ENCODE measurements at regions not wholly inside any gene's neighbourhood (a gene's known extent, or its start where the extent isn't known, plus 50 kb on each side); places are given as distances from the start of the nearest gene placed in this dataset.
"Not testable (repeated sequence)": the region's sequence is repeated elsewhere in the genome, so short reads cannot be mapped to it uniquely, and the experiment has no call there.

DNA sequence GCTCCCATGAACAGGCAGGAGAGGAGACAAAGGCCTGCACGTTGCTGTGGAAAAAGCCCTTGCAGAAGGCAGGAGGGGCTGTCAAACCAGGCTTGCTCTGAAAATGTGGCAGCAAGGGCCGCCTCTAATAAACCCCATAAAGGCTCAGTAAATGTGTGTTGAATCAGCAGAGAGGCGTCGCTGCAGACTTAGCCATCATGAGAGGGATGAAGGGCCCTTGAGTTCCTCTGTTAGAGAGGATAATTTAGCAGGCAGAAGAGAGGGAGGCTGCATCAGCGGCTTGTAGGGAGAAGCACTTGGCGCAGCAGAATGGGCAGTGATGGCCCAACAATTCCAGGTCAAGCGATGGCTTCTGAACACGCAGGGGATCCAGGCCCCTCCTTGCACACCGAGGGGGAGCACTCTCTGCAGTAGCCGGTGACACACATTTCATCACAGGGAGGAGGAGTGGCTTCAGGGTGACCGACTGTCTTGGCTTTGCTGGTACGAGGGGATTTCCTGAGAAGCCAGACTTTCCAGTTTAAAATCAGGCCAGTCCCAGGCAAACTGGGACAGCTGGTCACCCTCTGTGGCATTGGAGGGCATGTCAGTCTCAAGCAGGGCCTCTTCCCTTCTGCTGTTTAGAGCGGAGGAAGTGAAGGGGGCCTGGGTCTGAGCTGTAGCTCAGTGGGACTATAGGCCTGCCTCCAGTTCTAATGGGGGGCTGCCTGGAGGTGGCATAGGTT is 61.0 kb upstream of the XIAP start:
- TF ChIP-seq, protein P1, sequence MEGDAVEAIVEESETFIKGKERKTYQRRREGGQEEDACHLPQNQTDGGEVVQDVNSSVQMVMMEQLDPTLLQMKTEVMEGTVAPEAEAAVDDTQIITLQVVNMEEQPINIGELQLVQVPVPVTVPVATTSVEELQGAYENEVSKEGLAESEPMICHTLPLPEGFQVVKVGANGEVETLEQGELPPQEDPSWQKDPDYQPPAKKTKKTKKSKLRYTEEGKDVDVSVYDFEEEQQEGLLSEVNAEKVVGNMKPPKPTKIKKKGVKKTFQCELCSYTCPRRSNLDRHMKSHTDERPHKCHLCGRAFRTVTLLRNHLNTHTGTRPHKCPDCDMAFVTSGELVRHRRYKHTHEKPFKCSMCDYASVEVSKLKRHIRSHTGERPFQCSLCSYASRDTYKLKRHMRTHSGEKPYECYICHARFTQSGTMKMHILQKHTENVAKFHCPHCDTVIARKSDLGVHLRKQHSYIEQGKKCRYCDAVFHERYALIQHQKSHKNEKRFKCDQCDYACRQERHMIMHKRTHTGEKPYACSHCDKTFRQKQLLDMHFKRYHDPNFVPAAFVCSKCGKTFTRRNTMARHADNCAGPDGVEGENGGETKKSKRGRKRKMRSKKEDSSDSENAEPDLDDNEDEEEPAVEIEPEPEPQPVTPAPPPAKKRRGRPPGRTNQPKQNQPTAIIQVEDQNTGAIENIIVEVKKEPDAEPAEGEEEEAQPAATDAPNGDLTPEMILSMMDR (IDR thresholded peaks at IDR 0.05), result not testable (repeated sequence)
- not testable (repeated sequence) for TF ChIP-seq POLR2A (IDR thresholded peaks at IDR 0.05; ENCODE audit: low read length); CEBPB (IDR thresholded peaks at IDR 0.05); RARB (CRISPR knock-in tag; IDR thresholded peaks at IDR 0.05); BHLHE40 (IDR thresholded peaks at IDR 0.05; ENCODE audit: low read depth, low read length); ESRRA (IDR thresholded peaks at IDR 0.05; ENCODE audit: borderline replicate concordance, low read length); EP300 (IDR thresholded peaks at IDR 0.05); GATA3 (IDR thresholded peaks at IDR 0.05; ENCODE audit: borderline replicate concordance)
- TF ChIP-seq, protein P2, sequence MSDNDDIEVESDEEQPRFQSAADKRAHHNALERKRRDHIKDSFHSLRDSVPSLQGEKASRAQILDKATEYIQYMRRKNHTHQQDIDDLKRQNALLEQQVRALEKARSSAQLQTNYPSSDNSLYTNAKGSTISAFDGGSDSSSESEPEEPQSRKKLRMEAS (IDR thresholded peaks at IDR 0.05), result not testable (repeated sequence)
- TF ChIP-seq, protein P3, sequence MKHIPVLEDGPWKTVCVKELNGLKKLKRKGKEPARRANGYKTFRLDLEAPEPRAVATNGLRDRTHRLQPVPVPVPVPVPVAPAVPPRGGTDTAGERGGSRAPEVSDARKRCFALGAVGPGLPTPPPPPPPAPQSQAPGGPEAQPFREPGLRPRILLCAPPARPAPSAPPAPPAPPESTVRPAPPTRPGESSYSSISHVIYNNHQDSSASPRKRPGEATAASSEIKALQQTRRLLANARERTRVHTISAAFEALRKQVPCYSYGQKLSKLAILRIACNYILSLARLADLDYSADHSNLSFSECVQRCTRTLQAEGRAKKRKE (CRISPR knock-in tag; IDR thresholded peaks at IDR 0.05; ENCODE audit: low read depth), result not testable (repeated sequence)
- TF ChIP-seq, protein P4, sequence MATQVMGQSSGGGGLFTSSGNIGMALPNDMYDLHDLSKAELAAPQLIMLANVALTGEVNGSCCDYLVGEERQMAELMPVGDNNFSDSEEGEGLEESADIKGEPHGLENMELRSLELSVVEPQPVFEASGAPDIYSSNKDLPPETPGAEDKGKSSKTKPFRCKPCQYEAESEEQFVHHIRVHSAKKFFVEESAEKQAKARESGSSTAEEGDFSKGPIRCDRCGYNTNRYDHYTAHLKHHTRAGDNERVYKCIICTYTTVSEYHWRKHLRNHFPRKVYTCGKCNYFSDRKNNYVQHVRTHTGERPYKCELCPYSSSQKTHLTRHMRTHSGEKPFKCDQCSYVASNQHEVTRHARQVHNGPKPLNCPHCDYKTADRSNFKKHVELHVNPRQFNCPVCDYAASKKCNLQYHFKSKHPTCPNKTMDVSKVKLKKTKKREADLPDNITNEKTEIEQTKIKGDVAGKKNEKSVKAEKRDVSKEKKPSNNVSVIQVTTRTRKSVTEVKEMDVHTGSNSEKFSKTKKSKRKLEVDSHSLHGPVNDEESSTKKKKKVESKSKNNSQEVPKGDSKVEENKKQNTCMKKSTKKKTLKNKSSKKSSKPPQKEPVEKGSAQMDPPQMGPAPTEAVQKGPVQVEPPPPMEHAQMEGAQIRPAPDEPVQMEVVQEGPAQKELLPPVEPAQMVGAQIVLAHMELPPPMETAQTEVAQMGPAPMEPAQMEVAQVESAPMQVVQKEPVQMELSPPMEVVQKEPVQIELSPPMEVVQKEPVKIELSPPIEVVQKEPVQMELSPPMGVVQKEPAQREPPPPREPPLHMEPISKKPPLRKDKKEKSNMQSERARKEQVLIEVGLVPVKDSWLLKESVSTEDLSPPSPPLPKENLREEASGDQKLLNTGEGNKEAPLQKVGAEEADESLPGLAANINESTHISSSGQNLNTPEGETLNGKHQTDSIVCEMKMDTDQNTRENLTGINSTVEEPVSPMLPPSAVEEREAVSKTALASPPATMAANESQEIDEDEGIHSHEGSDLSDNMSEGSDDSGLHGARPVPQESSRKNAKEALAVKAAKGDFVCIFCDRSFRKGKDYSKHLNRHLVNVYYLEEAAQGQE (IDR thresholded peaks at IDR 0.05), result not testable (repeated sequence)
